HG02870 (cell line): ENCODE measurements at regions not wholly inside any gene's neighbourhood (a gene's known extent, or its start where the extent isn't known, plus 50 kb on each side); places are given as distances from the start of the nearest gene placed in this dataset.

ENCODE experiments used
- ATAC-seq: cut with Tn5 transposase; IDR thresholded peaks from one replicate; pipeline ENCODE4 v1.9.1; 2021; ENCODE audit warnings: mild to moderate bottlenecking, moderate library complexity; ENCODE audit not compliant: unreplicated experiment

DNA sequence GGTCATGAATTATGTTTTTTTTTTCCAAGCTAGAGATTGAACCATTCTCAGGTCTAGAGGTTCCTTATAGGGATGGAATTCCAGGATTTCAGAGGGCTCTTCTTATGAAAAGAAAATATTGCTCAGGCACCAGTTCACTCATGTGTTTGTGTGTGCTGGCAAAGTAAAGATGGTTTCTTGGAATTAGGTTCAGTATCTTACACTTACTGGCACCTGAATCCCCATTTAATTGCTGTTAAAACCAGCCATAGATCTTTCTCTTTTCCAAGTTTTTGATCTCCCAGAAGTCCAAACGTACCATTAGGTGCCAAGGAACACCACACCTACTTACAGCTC is 508.4 kb downstream of the CDH26 start:
- ATAC-seq, result no peak

DNA sequence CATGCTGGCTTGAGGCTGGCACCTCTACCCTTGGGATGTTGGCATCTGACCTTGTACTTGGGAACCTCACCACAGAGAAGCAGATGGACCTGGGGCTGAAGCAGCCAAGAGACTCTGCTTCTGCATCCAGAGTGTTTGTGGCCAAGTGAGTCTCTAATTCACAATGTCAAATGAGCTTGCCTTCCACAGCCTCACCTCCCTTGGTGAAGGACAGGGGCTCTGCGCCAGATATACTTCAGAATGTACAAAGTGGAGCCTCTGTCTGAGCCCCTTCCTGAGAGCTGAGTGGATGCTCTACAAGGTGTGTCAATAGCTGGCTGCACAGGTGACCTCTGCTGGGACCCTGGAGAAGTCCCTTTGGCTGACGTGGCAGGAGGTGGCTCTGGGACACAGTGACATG is 508.9 kb downstream of the CDH26 start:
- ATAC-seq, result no peak

DNA sequence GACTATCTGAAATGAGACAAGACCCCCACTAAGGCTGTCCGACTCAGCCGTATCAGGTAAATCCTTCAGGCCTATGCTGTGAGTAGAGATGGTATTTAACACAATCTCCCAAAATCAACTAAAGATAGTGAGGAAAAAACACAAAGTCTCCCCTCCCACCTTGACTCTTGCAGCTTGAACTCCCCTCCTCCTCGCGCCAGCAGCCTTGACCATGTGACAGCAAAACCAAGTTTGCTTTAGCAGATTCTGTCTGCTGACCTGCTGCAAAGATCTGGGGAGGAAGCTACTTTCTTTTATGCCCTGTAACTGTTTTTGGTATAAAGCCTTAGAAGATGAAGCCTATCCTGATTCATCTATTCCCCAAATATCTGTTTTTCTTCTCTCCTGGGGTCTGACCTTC is 509.5 kb downstream of the CDH26 start:
- no peak for ATAC-seq

DNA sequence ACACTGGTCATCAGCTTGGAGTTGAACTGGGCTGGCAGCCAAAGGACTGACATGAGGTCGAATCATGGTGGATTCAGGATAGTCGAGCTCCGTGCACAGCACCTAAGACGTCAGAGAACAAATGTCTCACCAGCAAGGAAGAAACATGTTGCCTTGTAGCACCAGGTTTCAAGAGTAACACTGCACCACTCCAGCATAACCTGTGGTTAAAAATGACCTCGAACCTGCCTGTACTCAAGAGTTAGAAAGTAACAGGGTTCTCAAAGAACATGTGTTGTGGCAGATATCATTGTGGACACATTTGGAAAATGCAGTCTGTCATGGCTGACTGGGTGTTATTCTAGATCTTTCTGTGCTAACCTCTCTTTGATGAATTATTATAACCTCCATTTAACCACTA is 511.6 kb downstream of the CDH26 start:
- no peak for ATAC-seq

DNA sequence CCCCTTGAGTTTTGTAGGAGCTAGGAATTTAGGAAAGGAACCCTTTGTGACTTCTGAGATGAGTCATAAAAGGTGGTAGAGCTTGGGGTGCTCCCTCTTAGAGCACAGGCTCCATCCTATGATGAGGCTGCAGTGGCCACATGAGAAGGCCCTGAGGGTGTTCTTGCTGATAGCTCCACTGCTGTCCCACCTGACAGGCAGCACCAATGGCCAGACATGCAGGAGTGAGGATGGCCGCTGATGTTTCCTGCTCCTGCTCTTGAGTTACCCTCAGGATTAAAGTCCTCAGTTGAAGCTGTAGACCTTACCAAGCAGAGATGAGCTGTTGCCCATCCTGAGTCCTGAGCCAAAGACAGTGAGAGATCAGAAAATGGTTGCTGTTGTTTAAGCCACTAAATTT is 512.1 kb downstream of the CDH26 start:
- no peak for ATAC-seq

DNA sequence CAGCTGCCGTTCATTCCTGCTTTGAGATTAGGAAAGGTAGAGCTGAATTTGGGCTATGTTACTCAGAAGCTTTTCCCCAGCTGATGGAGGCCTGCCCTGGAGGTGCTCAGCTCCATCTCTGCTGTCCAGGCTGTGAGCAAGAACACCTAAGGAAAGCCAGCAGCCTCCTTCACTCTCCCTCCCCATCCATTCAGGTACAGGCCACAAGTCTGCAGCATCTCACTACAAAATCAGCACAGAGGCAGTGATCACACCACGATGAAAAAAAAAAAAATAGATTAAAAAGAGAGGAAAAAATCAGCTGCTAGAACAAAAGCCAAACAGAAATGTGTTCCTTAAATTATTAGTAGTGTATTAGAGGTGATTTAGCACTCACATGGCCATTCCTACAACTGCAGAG is 515.0 kb downstream of the CDH26 start:
- no peak for ATAC-seq

DNA sequence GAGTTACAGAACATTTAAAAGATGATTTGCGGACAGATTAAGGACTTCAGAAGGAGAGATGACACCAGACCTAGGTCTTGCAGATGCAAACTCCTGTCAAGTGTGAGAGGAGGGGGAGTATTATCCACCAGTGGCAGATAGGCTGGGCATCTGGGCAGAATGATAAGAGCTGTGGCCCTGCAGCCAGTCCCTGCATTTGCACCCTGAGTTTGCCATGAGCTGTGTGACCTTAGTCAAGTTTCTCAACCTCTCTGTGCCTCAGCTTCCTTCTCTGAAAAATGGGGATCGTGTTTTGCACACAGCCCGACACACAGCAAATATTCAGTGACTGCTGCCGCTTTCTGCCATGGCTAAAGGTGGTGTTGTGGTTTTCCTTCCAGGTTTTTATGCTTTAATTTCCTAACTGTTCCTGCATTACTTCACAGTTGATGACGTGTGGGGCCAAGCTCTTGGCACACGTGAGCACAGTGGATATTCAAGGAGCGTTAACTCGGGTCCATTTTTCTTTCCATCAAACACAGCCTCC is 516.2 kb downstream of the CDH26 start:
- ATAC-seq, result no peak

DNA sequence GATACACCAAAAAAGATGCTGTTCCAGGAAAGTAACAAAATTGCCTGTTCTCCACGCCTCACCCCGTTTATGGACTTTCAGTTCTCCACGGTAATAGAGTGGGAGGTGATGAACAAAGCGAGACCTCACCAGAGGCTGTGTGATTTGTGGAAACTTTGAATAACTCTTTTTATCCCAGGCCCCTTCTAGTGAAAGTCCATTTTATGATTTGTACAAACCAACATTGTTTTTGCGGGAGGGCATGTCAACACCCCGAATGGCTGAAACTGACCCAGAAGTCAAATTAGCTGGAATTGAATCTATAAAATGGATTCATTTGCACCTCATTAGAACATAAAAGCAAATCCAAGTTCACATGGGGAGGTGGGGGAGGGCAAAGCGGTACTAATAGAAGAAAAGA is 517.8 kb downstream of the CDH26 start:
- ATAC-seq, result no peak

DNA sequence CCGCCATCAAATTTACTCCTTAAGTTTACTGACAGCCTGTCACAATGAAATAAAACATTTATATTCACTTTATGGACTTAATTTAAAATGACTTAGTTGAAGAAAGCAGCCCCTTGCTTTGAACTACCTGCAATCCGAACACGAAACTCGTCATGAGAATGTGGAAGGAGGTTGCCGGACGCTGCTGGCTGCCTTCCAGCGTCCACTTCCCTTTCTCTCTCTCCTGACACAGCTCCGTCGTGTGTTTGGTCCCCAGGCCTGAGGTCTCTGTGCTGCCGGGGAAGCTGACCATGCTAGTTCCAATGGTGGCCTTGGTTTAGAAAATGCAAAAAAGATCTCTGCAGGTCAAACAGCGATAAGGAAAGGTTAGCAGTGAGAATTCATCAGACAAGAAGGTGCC is 519.7 kb downstream of the CDH26 start:
- no peak for ATAC-seq

DNA sequence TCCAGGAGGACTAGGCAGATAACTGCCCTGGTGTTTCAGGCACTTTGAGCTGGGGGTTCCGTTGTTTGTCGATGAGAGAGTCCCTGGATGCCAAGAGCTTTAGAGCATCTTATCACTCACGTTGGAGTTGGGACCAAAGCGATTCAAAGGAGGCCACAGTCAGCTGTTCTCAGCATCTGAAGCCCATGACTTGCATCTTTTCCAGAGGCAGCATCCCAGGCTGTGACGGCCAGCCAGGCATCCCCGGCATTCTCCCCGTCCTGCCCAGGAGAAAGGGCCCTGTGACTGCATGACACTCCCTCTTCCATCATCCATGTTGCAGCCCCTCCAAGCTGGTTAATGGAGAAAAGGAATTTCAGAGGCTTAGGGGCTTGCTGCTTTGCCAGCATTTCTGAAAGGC is 520.3 kb downstream of the CDH26 start:
- no peak for ATAC-seq

DNA sequence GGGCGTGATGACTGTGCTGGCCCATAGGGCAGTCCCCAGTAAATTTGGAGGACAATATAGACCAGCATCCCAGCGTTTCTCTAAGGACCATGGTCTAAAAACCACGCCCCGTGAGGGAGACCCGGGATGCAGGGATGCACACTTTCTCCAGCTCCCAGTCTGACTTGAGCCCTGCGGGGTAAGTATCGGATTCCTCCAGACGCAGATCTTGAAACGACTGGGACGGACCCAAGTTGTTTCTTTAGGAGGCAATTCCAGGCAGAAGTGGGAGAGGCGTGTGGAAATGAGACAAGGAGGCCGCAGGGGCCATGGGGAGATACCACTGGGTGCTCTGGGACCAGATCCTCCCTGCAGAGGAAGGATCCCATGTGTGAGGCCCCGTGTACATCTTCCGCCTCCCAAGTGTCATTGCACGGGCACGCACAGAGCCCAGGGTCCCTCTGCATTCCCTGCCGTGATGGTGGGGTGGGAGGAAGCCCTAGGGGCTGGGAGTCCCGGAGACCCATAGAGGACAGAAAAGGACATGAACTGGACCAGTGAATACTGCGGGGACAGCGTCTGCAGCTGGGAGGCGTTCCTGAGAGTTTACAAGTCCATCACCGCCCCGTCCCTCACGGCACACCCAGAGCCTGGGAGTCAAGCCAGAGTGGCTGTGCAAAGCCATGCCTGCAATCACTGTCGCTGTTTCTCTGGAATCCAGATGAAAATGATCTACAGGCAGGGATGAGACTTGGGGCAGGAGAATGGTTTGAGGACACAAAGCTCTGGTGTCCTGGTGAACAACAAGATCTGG is 522.9 kb downstream of the CDH26 start:
- no peak for ATAC-seq

DNA sequence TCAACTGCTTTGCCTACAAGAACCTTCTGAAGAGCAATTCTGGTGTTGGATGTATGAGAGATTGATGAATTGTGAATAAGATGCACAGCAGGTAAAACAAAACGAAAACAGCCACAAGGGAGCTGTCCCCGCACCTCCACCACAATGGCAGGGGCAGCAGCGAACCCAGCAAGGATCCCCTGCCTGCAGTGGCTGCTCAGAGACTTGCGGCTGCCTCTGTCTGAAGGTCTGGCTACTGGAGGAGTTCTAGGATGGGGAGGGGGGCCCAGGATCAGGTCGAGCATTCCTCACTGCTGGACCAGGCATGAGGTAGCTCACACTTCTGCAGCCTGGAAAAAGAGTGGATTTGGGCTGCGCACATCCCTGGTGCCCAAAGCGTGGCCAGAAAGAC is 523.5 kb downstream of the CDH26 start:
- no peak for ATAC-seq

DNA sequence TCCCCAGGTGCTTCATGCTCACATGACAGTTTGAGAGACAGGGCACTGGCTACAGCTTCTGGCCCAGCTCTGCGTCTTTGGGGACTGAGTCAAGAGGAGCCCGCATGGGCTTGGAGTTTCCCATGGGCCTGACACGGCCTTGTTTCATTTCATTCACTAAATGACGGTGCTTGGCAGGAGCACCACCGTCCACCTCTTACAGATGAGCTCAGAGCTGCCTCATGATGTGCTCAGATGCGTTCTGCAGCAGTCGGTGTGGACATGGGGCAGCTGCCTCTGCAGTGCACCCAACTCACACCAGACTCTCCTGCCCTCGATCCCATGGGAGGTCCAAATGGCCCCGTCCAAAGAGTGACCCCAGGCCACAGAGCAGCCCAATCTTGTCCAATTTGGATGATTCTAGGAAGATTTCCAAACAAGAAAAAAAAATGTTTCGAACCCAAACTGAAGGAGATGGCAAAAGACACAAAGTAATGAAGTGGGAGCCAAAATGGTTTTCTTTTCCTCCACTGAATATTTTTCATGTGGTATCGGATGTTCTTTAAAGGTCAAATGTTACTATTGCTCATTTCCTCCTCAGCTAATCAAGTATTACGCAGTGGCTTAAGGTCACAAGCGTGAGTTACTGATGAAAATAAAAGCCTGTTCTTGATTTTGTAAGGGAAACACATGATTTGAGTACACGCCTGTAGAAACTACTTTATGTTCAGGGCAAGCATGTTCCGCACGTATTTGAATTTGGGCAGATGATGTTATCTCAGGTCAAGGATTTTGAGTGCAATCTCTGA is 524.2 kb downstream of the CDH26 start:
- ATAC-seq, result no peak

DNA sequence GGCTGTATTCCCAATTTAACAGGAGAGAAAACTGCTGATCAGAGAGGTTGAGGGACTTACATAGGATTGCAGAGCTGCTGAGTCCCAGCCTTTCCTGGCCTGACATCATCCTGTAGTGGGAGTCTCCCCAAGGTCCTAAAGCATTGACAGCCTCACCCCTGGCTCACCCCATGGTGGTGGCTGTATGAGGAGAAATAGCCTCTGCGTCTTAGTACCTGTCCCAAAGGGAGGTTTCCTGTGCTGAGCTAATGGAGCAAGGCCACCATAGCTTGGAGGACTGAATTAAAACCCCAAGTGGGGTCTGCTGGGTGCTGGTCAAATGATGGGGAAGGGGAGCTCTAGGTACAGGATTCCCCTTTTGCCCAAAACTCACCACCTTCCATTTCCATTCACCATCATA is 525.1 kb downstream of the CDH26 start:
- ATAC-seq, result no peak

DNA sequence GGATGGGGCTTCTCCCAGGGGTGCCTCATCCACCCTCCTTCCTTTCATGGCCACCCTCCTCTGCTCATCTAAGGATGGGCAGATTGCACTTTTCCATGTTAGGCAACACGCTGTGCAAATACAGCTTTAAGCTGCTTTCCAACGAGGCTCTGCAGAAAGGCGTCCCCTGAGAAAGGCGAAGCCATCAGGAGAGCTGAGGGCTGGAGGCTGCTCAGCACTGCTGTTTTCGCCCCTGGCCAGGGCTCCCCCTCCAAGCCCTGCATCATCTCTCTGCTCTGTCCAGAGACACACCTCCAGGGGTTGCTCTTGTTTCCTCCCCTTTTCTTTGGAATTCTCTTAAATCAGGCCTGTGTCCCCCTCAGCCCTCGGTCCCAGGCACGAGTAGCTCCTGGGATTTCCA is 526.1 kb downstream of the CDH26 start:
- ATAC-seq, result no peak

DNA sequence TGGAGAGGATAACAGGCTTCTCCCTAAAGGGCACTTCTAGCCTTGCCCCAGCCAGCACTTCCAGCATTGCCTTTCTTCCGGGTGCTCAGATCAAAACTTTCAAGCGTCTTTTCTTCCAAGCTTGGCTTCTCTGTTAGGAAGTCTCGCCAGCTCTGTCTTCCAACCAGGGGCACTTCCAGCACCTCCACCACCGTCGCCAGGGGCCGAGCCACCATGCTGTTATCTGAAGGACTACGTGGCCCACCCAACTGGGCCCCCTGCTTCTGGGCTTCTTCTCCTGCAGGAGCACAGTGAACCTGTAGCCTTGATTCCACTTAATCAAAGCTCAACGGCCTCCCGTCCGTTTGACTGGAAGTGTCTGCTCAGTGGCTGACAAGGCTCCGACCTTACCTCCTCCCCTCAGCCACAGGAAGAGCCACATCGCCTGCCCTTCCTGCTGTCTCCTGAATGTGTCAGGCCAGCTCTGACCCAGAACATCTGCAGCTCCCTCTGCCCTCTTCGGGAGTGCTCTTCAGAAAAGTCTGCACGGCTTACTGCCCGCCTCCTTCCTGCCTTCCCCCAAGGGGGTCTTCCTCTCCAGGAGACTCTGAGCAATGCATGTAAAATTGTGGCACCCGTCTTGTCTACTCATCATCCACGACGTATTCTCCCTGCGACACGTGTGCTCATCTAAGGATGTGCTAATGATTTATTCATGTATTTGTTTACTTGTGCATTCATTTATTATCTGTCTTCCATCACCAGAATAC is 527.0 kb downstream of the CDH26 start:
- ATAC-seq, result no peak

DNA sequence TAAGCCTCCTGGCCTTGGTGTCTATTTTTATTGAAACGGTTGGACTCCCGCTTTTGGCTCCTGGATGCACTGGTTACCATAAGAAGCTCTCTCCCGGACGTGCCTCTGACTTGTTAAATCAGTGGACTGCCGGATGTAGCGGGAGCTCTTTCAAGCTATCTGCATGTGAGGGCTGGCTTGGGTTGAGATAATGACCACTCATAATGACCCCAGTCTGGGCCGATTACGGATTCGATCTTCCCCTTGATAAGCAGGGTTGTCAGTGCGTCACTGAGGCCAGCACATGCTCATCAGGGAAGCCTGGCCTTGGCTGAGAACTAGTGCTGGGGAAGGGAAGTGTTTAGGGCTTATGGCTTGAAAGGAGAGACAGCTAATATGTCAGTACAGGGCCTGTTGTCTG is 528.1 kb downstream of the CDH26 start:
- ATAC-seq, result no peak

DNA sequence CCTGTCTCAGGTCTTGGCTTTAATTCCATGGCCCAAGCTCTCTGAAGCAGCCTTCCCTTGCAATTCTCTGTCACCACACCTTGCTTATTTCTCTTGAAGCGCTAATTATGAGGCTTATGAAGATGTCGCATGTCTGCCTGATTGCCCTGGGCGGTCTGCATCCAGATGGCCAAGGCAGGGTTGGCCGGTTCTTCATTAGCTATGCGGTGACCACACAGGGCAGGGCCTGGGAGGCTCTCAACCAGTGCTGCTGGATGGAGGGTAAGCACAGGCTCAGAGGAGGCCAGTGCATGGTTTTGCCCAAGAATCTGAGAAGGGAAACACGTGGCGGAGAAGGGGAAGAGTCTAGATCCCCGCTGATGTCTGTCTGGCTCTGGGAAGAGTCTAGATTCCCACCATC is 528.7 kb downstream of the CDH26 start:
- no peak for ATAC-seq

DNA sequence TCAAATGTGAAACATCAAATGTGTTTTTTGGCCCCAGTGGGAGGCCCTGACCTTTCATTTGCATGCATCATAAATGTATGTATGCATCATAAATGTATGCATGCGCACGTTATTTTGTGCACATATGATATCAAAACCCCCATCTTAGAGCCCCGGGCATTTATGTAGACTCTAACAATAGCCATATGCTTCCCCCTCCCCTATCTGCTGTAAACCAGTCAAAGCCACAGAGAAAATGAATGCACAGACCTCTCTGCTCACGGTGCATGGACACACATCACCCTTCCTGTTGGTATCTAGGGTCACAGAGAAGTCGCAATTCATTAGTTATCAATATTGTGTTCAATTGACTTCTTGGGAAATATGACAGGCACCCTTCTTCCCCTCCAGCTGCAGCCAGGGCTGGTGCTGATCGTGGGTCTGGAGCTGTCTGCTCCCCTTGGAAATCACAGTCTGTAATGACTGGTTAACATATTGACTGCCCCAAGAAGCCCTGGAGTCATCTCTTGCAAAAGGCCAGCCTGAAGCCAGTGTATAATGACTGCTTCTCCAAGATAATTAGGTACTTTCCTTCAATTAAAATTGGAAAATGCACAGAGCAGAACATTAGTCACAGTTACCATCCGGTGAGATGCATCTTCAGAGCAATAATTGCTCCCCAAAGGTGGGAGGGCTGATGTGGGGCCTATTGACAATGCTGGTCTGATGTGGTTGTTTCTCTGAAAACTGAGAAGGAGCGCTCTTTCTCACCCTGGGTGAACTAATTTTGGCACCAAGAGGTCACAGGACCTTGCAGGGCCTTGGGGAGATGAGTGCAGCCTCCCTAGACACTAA is 532.2 kb downstream of the CDH26 start:
- no peak for ATAC-seq

DNA sequence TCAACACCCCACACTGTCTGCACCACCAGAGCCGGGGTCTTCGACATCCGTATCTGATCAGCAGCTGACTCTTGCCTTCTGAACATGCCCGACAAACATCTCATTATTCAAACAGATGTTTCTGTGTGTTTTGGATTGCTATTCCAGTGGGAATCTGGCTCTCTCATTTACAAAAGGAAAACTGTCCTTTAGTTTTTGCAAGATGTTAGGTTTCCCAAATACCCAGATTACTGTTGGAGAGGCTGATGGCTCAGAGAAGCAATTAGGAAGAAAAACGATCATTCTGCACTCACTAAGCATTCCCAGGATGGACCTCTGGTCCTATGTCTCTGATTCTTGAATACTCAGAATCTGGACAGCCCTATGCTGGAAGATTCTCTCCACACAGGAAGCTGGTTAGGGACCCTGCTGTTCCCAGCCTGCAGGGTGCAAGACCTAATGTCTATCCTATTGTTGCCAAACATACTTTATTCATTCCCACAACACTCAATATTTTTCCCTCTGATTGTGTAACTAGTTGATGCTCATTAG is 532.9 kb downstream of the CDH26 start:
- no peak for ATAC-seq

DNA sequence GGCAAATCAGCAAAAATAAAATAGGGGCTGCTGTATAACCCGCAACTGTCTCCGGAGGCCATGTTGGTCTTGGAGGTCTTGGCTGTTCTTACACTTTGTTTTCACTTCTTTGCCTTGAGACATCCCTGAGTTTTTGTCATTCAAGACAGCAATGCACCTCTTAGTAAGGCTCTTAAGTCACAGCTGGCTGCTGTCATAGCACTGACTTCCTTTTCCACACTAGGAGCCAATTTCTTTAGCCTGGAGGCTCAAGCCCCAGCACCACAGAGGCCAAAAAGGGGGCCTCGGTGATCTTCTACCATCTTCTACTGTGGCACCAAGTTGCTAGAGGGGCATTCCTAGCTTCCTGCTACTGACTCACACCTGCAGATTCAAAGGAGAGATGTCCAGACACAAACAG is 536.3 kb downstream of the CDH26 start:
- no peak for ATAC-seq
